Mucosa of rectum (tissue), 2 donors: ENCODE measurements at regions not wholly inside any gene's neighbourhood (a gene's known extent, or its start where the extent isn't known, plus 50 kb on each side); places are given as distances from the start of the nearest gene placed in this dataset.

ENCODE experiments used
- H3K27ac ChIP-seq, 2 donors: one replicate each; pipeline ENCODE4 v1.7.0; 2013; ENCODE audit warnings: inconsistent platforms in 2 of 2, low read depth in 2 of 2, low read length in 2 of 2
- H3K27me3 ChIP-seq, 2 donors: one replicate each; pipeline ENCODE4 v1.7.0; 2013; ENCODE audit warnings: low read length in 2 of 2; ENCODE audit not compliant: control insufficient read depth in 2 of 2, insufficient read depth in 2 of 2
- H3K36me3 ChIP-seq, 2 donors: one replicate each; pipeline ENCODE4 v1.7.0; 2013; ENCODE audit warnings: low read length in 2 of 2; ENCODE audit not compliant: control insufficient read depth in 2 of 2, insufficient read depth in 2 of 2
- H3K4me1 ChIP-seq, 2 donors: one replicate each; pipeline ENCODE4 v1.7.0; 2013; ENCODE audit warnings: low read length in 2 of 2, mild to moderate bottlenecking in 1 of 2; ENCODE audit not compliant: control insufficient read depth in 2 of 2, insufficient read depth in 2 of 2
- H3K4me3 ChIP-seq, 2 donors: one replicate each; pipeline ENCODE4 v1.7.0; 2013; ENCODE audit warnings: low read length in 2 of 2
- H3K9ac ChIP-seq, 2 donors: one replicate each; pipeline ENCODE4 v1.7.0; 2013; ENCODE audit warnings: low read length in 2 of 2, low read depth in 1 of 2, mild to moderate bottlenecking in 1 of 2
- H3K9me3 ChIP-seq, 2 donors: one replicate each; pipeline ENCODE4 v1.7.0; 2013; ENCODE audit warnings: low read length in 2 of 2; ENCODE audit not compliant: control insufficient read depth in 2 of 2
- donor health status: healthy.
- donor health status: Normal muscosa, but diverticular disease.

DNA sequence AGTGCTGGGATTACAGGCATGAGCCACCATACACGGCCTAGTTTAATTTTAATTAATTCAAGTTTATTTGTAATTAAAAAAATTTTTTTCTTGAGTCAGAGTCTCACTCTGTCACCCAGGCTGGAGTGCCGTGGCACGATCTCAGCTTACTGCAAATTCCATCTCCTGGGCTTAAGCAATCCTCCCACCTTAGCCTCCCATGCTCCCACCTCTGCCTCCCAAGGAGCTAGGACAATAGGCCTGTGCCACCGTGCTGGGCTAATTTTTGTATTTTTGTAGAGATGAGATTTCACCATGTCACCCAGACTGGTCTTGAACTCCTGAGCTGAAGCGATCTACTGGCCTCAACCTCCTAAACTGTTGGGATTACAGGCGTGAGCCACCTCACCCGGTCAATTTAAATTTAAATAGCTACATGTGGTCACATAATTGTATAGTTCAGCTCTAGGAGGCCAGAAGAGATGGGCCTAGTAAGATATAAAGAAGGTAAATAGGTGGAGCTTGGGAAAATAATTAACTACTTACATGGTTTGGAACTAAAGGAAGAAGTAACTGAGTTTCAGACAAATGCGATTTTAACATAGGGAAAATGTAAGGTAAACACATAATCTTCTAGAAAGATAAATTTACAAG lies 220.0 kb upstream of the CITED2 start:
- Histone ChIP-seq H3K27ac (peak overlapping the region; percentile 56 to 74), H3K27me3 (no peaks in the 10 kb centered on the region), H3K36me3 (no peaks in the 10 kb centered on the region), H3K9ac (peak overlapping the region in 1 of 2 donors; percentile 15), H3K9me3 (no peaks in the 10 kb centered on the region), H3K4me1 (peaks cover 36 to 64% of the 10 kb centered on the region in 2 donors), H3K4me3 (no peak overlapping the region)

DNA sequence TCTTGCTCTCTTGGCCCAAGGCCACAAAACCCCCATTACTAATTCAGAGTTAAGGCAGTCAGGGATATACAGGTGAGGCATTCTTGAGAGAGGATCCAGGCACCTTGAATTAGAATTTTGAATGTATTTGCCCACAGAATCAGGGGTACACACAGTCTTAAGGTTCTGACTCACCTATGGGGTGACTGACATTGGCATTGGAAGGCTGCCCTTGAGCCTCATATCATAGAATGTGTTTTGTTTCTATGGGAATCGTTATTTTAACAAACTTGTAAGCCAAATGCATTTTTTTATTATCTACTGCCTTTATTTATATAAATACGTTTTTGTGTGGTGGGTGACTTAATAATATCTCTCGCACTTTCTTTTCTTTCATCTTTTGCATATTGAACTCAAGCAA lies 218.6 kb upstream of the CITED2 start:
- Histone ChIP-seq H3K27me3 (no peaks in the 10 kb centered on the region), H3K4me1 (peaks cover 36 to 70% of the 10 kb centered on the region in 2 donors), H3K36me3 (no peaks in the 10 kb centered on the region), H3K9ac (no peak overlapping the region), H3K27ac (peak overlapping the region; percentile 77 to 89), H3K9me3 (no peaks in the 10 kb centered on the region), H3K4me3 (no peak overlapping the region)

DNA sequence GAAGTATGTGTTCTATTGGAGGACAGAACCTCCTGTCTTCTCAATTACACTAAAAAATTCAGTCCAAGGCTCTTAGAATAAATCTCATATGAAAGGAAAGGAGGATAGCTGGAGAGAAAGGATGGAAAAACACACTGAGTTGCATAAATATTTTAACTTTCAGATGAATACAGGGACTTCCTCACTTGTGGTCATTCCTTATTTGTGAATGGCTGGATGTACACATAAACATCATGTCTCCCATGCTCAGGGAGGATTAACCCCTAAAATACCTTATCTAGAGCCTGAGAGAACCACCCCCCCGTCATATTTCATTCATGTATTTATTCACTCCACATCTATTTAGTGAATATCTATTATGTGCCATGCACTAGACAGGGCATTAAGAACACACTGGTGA lies 217.6 kb upstream of the CITED2 start:
- peak overlapping the region; percentile 77 to 89 for H3K27ac ChIP-seq
- no peaks in the 10 kb centered on the region for H3K36me3 ChIP-seq
- no peak overlapping the region for H3K9ac ChIP-seq
- no peak overlapping the region for H3K4me3 ChIP-seq
- H3K4me1 ChIP-seq = peaks cover 36 to 68% of the 10 kb centered on the region in 2 donors
- H3K9me3 ChIP-seq = no peaks in the 10 kb centered on the region
- no peaks in the 10 kb centered on the region for H3K27me3 ChIP-seq

DNA sequence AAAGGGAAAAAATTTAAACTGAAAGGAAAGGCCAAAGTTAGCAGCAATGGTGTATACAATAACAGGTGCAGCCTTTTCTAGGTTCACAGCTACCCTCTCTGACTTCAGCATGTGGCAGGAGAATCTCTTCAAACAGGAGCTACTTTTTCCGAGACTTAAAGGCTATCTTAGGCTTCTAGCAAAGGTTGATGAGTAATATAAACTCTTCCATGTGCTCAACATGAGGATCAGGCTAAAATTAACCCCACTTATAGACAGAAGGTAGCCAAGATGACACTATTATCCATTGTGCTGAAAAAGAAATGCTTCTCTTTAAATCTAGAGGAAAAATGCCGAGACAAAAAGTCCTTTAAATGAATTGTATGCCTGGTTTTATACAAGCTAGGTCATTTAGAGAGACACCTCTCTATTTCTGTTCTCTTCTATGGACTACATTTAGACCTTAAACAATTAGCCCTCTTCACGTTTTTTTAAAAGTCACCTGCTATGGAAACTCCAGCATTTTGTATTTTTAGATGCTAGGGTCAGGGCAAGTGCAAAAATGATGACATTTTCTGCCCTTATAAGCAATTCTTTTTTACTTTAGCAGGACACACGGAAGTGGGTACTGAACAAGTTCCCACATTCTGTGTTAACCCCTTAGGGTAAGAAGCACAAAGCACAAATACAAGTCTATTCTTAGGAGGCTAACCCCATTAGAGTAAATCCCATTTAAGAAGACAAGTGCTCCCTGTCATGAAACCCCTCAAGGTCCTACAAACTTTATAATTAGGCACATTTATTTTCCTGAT lies 216.8 kb upstream of the CITED2 start:
- Histone ChIP-seq H3K9ac (peak overlapping the region; percentile 15 to 39), H3K9me3 (no peaks in the 10 kb centered on the region), H3K27ac (peak overlapping the region; percentile 77 to 89), H3K4me1 (peaks cover 36 to 61% of the 10 kb centered on the region in 2 donors), H3K36me3 (no peaks in the 10 kb centered on the region), H3K27me3 (no peaks in the 10 kb centered on the region), H3K4me3 (no peak overlapping the region)

DNA sequence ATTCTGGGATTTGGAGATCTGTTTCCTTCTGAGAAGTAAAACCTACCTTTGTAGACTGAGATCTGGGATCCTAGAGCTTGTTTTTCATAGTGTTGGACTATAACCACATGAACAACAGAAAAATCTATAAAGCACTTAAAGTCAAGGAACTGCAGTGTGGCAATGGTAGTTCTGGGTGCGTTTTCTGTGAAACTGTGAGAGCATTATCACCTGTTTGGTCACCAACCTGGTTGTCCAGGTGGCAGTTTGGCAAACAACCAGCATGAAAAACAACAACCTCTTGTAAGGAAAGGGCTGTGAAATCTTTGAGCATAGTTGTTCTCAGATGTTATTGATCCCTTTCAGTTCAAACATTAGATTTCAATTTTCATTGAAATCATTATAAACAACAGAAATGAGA lies 215.8 kb upstream of the CITED2 start:
- Histone ChIP-seq H3K9me3 (no peaks in the 10 kb centered on the region), H3K27ac (peak overlapping the region; percentile 77 to 89), H3K9ac (peak overlapping the region; percentile 20 to 39), H3K4me1 (peaks cover 36 to 55% of the 10 kb centered on the region in 2 donors), H3K27me3 (no peaks in the 10 kb centered on the region), H3K4me3 (no peak overlapping the region), H3K36me3 (no peaks in the 10 kb centered on the region)

- Histone ChIP-seq H3K27me3 (no peaks in the 10 kb centered on the region), H3K9ac (peak overlapping the region; percentile 29 to 44), H3K4me3 (no peak overlapping the region), H3K27ac (peak overlapping the region; percentile 77 to 89), H3K36me3 (no peaks in the 10 kb centered on the region), H3K9me3 (no peaks in the 10 kb centered on the region), H3K4me1 (peaks cover 30 to 48% of the 10 kb centered on the region in 2 donors)
These were observed 214.5 kb upstream of the CITED2 start for GRCh38 chr6:139588734-139589593.

- H3K36me3 ChIP-seq = no peaks in the 10 kb centered on the region
- no peaks in the 10 kb centered on the region for H3K9me3 ChIP-seq
- no peaks in the 10 kb centered on the region for H3K27me3 ChIP-seq
- H3K4me1 ChIP-seq = peaks cover 30 to 48% of the 10 kb centered on the region in 2 donors
- peak overlapping the region in 1 of 2 donors; percentile 44 for H3K9ac ChIP-seq
- H3K27ac ChIP-seq = peak overlapping the region; percentile 77 to 89
- peak overlapping the region in 1 of 2 donors; percentile 31 for H3K4me3 ChIP-seq
These were observed 213.7 kb upstream of the CITED2 start for GRCh38 chr6:139588076-139588639.

- peak overlapping the region in 1 of 2 donors; percentile 19 for H3K9ac ChIP-seq
- peak overlapping the region; percentile 77 to 89 for H3K27ac ChIP-seq
- no peaks in the 10 kb centered on the region for H3K27me3 ChIP-seq
- H3K4me3 ChIP-seq = no peak overlapping the region
- H3K36me3 ChIP-seq = no peaks in the 10 kb centered on the region
- H3K9me3 ChIP-seq = no peaks in the 10 kb centered on the region
- peaks cover 26 to 45% of the 10 kb centered on the region in 2 donors for H3K4me1 ChIP-seq
These were observed 213.0 kb upstream of the CITED2 start for GRCh38 chr6:139587469-139587868.

DNA sequence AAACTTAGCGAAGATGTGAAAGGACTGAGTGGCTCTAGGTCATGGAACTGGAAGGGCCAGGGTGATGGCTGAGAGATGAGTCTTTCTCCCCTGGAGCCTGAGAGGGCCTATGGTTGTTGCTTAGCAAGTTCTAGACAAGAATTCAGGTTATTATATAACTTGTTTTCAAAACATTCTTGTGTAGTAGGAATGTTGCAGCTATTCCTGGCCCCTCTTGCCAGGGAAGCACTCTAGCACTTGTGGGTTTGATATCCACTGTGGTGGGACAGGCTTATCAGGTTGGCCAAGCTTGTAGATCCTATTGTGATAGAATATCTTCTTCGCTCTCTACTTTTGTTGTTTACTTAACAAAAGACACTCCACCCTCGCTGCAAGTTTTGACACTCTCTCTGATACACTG lies 211.8 kb upstream of the CITED2 start:
- no peaks in the 10 kb centered on the region for H3K9me3 ChIP-seq
- no peaks in the 10 kb centered on the region for H3K36me3 ChIP-seq
- no peak overlapping the region for H3K27ac ChIP-seq
- peaks cover 16 to 35% of the 10 kb centered on the region in 2 donors for H3K4me1 ChIP-seq
- H3K4me3 ChIP-seq = no peak overlapping the region
- no peak overlapping the region for H3K9ac ChIP-seq
- no peaks in the 10 kb centered on the region for H3K27me3 ChIP-seq
